Retinal pigment epithelial cell (primary cell): ENCODE measurements at regions not wholly inside any gene's neighbourhood (a gene's known extent, or its start where the extent isn't known, plus 50 kb on each side); places are given as distances from the start of the nearest gene placed in this dataset.
"Not testable (repeated sequence)": the region's sequence is repeated elsewhere in the genome, so short reads cannot be mapped to it uniquely, and the experiment has no call there.

ENCODE experiments used
- DNase-seq: peaks from one replicate; pipeline ENCODE4 v3.0.0-alpha.2; 2010; ENCODE audit warnings: low read depth
- H3K4me3 ChIP-seq: 2 replicates; pipeline ENCODE4 v1.5.1; 2011; ENCODE audit warnings: mild to moderate bottlenecking, low read length, control low read depth, moderate library complexity
- TF ChIP-seq, protein P1 (sequence below): conservative IDR thresholded peaks from 2 replicates; pipeline ENCODE4 v1.5.1; 2011; ENCODE audit warnings: low read depth, low read length, control low read depth, inconsistent platforms

DNA sequence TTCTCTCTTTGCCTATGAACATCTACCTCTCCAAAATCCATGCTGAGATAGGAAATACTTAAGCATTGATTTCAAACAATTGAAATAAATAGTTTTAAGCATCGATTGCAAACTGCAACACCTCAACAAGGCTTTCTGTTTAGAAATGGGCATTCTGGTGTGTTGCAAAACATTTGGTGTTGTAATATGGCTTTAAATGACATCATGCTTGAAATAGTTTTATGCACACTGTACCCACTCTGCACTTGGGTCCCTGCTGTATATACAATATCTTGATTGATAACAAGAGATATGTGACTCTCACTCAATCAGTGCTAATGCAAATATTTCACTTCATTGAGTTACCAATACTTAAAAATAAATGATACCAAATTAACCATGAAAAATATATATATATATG is 964.9 kb upstream of the GRIA3 start:
- TF ChIP-seq, protein P1, sequence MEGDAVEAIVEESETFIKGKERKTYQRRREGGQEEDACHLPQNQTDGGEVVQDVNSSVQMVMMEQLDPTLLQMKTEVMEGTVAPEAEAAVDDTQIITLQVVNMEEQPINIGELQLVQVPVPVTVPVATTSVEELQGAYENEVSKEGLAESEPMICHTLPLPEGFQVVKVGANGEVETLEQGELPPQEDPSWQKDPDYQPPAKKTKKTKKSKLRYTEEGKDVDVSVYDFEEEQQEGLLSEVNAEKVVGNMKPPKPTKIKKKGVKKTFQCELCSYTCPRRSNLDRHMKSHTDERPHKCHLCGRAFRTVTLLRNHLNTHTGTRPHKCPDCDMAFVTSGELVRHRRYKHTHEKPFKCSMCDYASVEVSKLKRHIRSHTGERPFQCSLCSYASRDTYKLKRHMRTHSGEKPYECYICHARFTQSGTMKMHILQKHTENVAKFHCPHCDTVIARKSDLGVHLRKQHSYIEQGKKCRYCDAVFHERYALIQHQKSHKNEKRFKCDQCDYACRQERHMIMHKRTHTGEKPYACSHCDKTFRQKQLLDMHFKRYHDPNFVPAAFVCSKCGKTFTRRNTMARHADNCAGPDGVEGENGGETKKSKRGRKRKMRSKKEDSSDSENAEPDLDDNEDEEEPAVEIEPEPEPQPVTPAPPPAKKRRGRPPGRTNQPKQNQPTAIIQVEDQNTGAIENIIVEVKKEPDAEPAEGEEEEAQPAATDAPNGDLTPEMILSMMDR = no peak
- DNase-seq = no peak

DNA sequence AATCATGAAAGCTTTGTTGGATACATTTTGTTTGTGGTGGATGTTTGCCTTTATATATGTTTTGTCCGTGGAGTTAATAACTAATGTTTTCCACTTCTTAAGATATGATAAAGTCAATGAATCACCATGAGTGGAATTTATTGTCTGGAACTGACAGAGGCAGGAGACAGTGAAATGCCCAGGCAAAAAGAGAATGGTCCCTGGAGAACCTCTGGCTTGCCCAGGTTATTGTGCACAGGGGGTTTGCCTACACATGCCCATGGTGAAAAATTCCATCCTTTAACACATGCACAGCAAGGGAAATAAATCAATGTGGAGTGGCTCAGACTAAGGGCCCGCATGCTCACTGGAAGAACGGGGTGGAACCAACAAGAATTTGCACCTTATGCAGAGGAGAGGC is 964.3 kb upstream of the GRIA3 start:
- TF ChIP-seq, protein P1 = no peak
- no peak for DNase-seq
- no peak overlapping the region for H3K4me3 ChIP-seq

More for the DNA sequence above, 964.9 kb upstream of the GRIA3 start:
- no peak overlapping the region for H3K4me3 ChIP-seq

DNA sequence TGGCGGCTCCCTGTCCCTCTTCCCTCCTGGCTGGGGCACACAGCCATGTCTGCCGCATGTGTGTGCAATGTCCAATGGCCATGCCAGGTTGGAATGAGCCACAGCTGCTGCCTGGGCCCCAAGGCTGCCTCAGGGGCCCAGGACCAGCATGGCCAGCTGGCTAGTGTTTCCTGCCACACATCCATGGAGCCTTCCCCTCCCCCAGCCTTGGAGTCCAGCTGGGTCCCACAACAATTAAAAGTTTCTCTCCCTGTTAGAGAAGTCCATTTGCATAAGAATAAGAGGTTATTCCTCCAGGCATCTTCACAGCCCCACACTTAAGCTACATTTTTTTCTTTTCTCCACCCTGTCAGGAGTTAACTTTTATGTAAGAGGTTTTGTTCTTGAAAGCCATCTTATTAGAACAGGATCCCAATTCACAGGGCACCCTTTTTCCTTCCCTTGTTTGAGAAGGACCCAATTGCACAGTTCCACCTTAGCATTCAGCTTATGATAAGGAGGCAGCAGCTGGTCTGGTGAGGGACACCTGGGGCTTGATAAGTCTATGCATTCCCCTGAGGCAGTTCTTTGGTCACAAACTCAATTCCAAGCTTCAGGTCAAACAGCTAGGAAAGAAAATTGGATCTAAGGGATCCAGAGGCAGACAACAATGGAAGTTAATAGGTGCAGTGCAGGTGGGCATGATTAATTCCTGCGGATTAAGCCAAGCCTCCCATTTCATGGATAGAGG is 963.3 kb upstream of the GRIA3 start:
- no peak for DNase-seq
- TF ChIP-seq, protein P1 = no peak
- H3K4me3 ChIP-seq = no peak overlapping the region

DNA sequence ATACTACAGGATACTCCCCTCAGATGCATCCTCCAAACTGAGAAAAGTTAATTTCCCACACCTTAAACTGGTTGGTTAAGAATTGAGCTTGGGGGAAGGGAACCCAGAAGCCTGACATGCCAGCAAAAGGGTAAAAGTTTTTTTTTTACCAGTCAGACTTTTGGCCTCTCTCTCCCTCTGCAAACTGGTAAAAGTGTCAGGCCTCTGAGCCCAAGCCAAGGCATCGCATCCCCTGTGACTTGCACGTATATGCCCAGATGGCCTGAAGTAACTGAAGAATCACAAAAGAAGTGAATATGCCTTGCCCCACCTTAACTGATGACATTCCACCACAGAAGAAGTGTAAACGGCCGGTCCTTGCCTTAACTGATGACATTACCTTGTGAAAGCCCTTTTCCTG is 962.3 kb upstream of the GRIA3 start:
- H3K4me3 ChIP-seq, DNase-seq: not testable (repeated sequence)

DNA sequence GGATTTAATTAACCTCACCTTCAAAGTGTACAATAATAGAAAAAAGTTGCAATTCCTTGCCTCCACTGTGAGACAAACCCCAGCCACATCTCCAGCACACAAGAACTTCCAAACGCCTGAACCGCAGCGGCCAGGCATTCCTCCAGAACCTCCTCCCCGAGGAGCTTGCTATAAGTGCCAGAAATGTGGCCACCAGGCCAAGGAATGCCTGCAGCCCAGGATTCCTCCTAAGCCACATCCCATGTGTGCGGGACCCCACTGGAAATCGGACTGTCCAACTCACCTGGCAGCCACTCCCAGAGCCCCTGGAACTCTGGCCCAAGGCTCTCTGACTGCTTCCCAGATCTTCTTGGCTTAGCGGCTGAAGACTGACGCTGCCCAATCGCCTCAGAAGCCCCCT is 959.9 kb upstream of the GRIA3 start:
- DNase-seq, H3K4me3 ChIP-seq: not testable (repeated sequence)

DNA sequence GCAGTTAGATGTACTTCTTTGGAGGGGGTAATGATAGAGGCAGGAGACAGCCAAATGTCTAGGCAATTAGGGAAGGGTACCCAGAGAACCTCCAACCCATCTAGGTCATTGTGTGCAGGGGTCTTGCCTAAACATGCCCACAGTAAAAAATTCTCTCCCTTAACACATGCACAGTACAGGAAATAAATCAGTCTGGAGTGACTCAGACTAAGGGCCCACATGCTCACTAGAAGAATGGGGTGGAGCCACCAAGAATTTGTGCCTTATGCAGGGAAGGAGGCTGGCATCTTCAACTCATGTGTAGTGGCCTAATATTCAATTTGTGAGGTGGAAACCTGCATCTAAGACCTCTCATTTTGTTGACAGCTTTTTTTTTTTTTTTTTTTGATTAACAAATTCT is 945.3 kb upstream of the GRIA3 start:
- H3K4me3 ChIP-seq = no peak overlapping the region
- peak; percentile 17 for DNase-seq
- TF ChIP-seq, protein P1 = no peak

DNA sequence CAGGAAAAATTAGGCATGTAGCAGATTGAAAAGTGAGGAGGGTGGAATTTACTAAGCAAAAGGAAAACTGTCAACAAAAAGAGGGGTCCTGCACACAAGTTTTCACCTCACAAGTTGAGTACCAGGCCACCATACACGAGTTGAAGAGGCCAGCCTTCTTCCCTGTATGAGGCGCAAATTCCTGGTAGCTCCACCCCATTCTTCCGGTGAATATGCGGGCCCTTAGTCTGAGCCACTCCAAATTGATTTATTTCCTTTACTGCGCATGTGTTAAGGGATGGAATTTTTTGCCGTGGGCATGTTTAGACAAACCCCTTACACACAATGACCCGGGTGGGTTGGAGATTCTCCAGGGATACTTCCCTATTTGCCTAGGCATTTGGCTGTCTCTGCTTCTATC is 942.1 kb upstream of the GRIA3 start:
- H3K4me3 ChIP-seq = no peak overlapping the region
- TF ChIP-seq, protein P1 = no peak
- no peak for DNase-seq

DNA sequence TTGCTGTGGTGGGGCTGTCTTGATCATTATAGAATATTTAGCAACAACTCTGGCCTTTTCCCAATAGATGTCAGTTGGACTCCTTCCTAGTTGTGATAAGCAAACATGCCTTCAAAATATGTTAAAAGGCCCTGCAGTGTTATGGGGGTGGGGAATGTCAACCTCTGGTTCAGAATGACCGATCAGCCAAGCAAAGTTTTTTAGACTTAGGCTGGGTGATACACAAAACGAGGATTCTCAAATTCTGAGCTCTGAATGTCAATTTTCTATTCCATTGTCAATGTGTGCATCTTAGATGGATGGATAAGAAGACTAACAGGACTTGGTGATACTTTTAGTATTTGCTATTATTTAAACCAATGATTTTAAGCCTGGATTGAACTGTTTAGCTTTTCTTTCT is 940.0 kb upstream of the GRIA3 start:
- DNase-seq = no peak
- TF ChIP-seq, protein P1 = no peak
- H3K4me3 ChIP-seq = no peak overlapping the region
